SU-DHL-6 (cell line): ENCODE measurements at regions not wholly inside any gene's neighbourhood (a gene's known extent, or its start where the extent isn't known, plus 50 kb on each side); places are given as distances from the start of the nearest gene placed in this dataset.

Source experiments
- EZH2phosphoT487 ChIP-seq: fragments of 200-600 bp; sonication (generic), shearing (Covaris generic); conservative IDR thresholded peaks from 2 replicates; pipeline ENCODE4 v1.6.1; 2018; ENCODE audit warnings: mild to moderate bottlenecking, antibody characterized with exemption, low read length, moderate library complexity, mixed read lengths
- TF ChIP-seq, protein P1 (sequence below): fragments of 200-600 bp; sonication (generic); IDR thresholded peaks from one replicate; pipeline ENCODE4 v1.5.1; 2017; ENCODE audit warnings: antibody characterized with exemption, mild to moderate bottlenecking, low read length, moderate library complexity; ENCODE audit not compliant: insufficient read depth, poor library complexity, severe bottlenecking

DNA sequence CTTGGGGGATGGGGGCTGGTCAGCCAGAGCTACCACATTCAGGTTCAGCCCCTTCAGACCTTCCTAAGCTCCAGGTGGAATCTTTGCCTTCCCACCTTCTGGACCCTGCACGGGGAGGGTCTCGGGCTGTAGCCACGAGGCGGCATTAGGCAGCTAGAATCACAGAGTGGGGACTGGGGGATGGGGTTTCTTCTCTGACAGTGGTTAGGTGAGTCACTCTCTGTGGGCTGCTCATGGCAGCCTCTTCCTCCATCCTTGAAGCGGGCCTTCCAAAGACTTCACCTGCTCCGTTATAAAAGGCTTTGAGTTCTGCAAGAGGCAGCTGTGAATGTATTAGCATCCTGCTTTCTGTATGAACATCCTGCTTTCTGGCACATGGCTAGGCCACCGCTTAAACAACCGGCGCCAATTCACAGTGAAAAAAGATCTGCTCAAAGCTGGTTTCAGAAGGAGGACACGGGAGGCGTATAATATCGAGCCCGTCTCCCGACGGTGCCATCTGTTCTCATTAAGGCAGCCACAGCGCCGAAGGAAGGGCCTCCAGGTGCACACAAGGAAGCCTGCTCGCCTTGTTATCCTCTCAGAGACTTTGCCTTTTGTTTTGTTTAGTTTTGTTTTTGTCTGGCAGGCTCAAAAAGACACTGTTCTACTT is 74.3 kb upstream of the IGFBP7 start:
- TF ChIP-seq, protein P1, sequence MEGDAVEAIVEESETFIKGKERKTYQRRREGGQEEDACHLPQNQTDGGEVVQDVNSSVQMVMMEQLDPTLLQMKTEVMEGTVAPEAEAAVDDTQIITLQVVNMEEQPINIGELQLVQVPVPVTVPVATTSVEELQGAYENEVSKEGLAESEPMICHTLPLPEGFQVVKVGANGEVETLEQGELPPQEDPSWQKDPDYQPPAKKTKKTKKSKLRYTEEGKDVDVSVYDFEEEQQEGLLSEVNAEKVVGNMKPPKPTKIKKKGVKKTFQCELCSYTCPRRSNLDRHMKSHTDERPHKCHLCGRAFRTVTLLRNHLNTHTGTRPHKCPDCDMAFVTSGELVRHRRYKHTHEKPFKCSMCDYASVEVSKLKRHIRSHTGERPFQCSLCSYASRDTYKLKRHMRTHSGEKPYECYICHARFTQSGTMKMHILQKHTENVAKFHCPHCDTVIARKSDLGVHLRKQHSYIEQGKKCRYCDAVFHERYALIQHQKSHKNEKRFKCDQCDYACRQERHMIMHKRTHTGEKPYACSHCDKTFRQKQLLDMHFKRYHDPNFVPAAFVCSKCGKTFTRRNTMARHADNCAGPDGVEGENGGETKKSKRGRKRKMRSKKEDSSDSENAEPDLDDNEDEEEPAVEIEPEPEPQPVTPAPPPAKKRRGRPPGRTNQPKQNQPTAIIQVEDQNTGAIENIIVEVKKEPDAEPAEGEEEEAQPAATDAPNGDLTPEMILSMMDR: no peak
- no peak for TF ChIP-seq EZH2phosphoT487
